ENCODE measurements at regions not wholly inside any gene's neighbourhood (a gene's known extent, or its start where the extent isn't known, plus 50 kb on each side); places are given as distances from the start of the nearest gene placed in this dataset.
"Not testable (repeated sequence)": the region's sequence is repeated elsewhere in the genome, so short reads cannot be mapped to it uniquely, and the experiment has no call there.

- TF ChIP-seq CTCF (IDR thresholded peaks at IDR 0.05; ENCODE audit: low read length); EZH2phosphoT487 (IDR thresholded peaks at IDR 0.05; ENCODE audit: low read length); EZH2 (optimal IDR thresholded peaks at IDR 0.05; ENCODE audit: low read depth, low read length): not testable (repeated sequence)
These were observed 79.1 kb upstream of the MELK start for GRCh38 chr9:36493564-36493963.

Data from MM.1S (cell line).